Dedifferentiated amniotic fluid mesenchymal stem cell (primary cell): ENCODE measurements at regions not wholly inside any gene's neighbourhood (a gene's known extent, or its start where the extent isn't known, plus 50 kb on each side); places are given as distances from the start of the nearest gene placed in this dataset.
"Not testable (repeated sequence)": the region's sequence is repeated elsewhere in the genome, so short reads cannot be mapped to it uniquely, and the experiment has no call there.

ENCODE experiments used
- DNase-seq: peaks from one replicate; pipeline ENCODE4 v3.0.0-alpha.2; 2016; ENCODE audit errors: extremely low spot score

GRCh38 chr10:8776926-8777622 is 722.6 kb downstream of the GATA3 start:
- no peak for DNase-seq

- DNase-seq = no peak
These were observed 724.2 kb downstream of the GATA3 start for GRCh38 chr10:8778713-8779112.

- DNase-seq = no peak
These were observed 733.2 kb downstream of the GATA3 start for GRCh38 chr10:8787649-8788048.

- no peak for DNase-seq
These were observed 735.9 kb downstream of the GATA3 start for GRCh38 chr10:8790390-8790789.

GRCh38 chr10:8794860-8795259 is 740.4 kb downstream of the GATA3 start:
- no peak for DNase-seq

GRCh38 chr10:8800426-8800825 is 745.9 kb downstream of the GATA3 start:
- no peak for DNase-seq

- no peak for DNase-seq
These were observed 749.5 kb downstream of the GATA3 start for GRCh38 chr10:8803992-8804391.

- no peak for DNase-seq
These were observed 756.2 kb downstream of the GATA3 start for GRCh38 chr10:8810677-8811076.

GRCh38 chr10:8811201-8811600 is 756.7 kb downstream of the GATA3 start:
- no peak for DNase-seq

- DNase-seq = no peak
These were observed 761.5 kb downstream of the GATA3 start for GRCh38 chr10:8815969-8816368.

GRCh38 chr10:8817299-8817698 is 762.8 kb downstream of the GATA3 start:
- no peak for DNase-seq

GRCh38 chr10:8825611-8826010 is 771.1 kb downstream of the GATA3 start:
- DNase-seq = no peak

GRCh38 chr10:8829592-8829991 is 775.1 kb downstream of the GATA3 start:
- DNase-seq = no peak

GRCh38 chr10:8830048-8830447 is 775.6 kb downstream of the GATA3 start:
- no peak for DNase-seq

GRCh38 chr10:8830876-8831275 is 776.4 kb downstream of the GATA3 start:
- no peak for DNase-seq

GRCh38 chr10:8835453-8836167 is 781.1 kb downstream of the GATA3 start:
- no peak for DNase-seq

- no peak for DNase-seq
These were observed 785.9 kb downstream of the GATA3 start for GRCh38 chr10:8840356-8840755.

- DNase-seq = no peak
These were observed 789.7 kb downstream of the GATA3 start for GRCh38 chr10:8844141-8844540.

GRCh38 chr10:8852546-8852945 is 798.1 kb downstream of the GATA3 start:
- DNase-seq = no peak

GRCh38 chr10:8853048-8853447 is 798.6 kb downstream of the GATA3 start:
- DNase-seq = no peak

GRCh38 chr10:8868924-8869323 is 814.4 kb downstream of the GATA3 start:
- not testable (repeated sequence) for DNase-seq

GRCh38 chr10:8873310-8873709 is 818.8 kb downstream of the GATA3 start:
- DNase-seq = no peak

- DNase-seq = no peak
These were observed 819.8 kb downstream of the GATA3 start for GRCh38 chr10:8874268-8874667.

- no peak for DNase-seq
These were observed 820.5 kb downstream of the GATA3 start for GRCh38 chr10:8874972-8875371.
